Natural killer cell (primary cell): ENCODE measurements at regions not wholly inside any gene's neighbourhood (a gene's known extent, or its start where the extent isn't known, plus 50 kb on each side); places are given as distances from the start of the nearest gene placed in this dataset.

Source experiments
- ATAC-seq, 3 donors: fragments of 150-1000 bp in 2 of 3; fragments of 200-7000 bp in 1 of 3; cut with Tn5 transposase; 1 replicate in 1 of 3; 2 replicates in 2 of 3; pipeline ENCODE4 v1.10.0; 2021; ENCODE audit warnings: mild to moderate bottlenecking in 2 of 3, moderate library complexity in 2 of 3
- DNase-seq, 2 donors: peaks; one replicate each; pipeline versions ENCODE4 v3.0.0 to v3.0.0-alpha.2; 2013 to 2021; ENCODE audit warnings: mixed read lengths in 1 of 2
- H3K27ac ChIP-seq: one replicate; pipeline ENCODE4 v1.5.1; 2013; ENCODE audit warnings: mild to moderate bottlenecking, low read length
- H3K27me3 ChIP-seq: one replicate; pipeline ENCODE4 v1.6.1; 2013; ENCODE audit warnings: low read length; ENCODE audit not compliant: control insufficient read depth, insufficient read depth
- H3K36me3 ChIP-seq: one replicate; pipeline ENCODE4 v1.6.1; 2013; ENCODE audit warnings: low read length; ENCODE audit not compliant: control insufficient read depth, insufficient read depth
- H3K4me1 ChIP-seq: one replicate; pipeline ENCODE4 v1.6.1; 2013; ENCODE audit warnings: low read length; ENCODE audit not compliant: control insufficient read depth, insufficient read depth
- H3K4me3 ChIP-seq: one replicate; pipeline ENCODE4 v1.5.1; 2013; ENCODE audit warnings: low read length
- H3K9me3 ChIP-seq: one replicate; pipeline ENCODE4 v1.6.1; 2013; ENCODE audit warnings: low read length; ENCODE audit not compliant: control insufficient read depth, insufficient read depth
- H3K27ac Mint-ChIP-seq, 2 donors: one replicate each; pipeline ENCODE4 v1.8.0; 2022; ENCODE audit warnings: mild to moderate bottlenecking in 2 of 2, mixed read lengths in 2 of 2, moderate library complexity in 1 of 2
- H3K27me3 Mint-ChIP-seq, 2 donors: one replicate each; pipeline ENCODE4 v1.8.0; 2022; ENCODE audit warnings: low read depth in 2 of 2, mixed read lengths in 2 of 2
- H3K36me3 Mint-ChIP-seq: one replicate; pipeline ENCODE4 v1.8.0; 2022; ENCODE audit warnings: mixed read lengths
- H3K4me1 Mint-ChIP-seq, 2 donors: one replicate each; pipeline ENCODE4 v1.8.0; 2022; ENCODE audit warnings: mixed read lengths in 2 of 2
- H3K4me3 Mint-ChIP-seq: one replicate; pipeline ENCODE4 v1.8.0; 2022; ENCODE audit warnings: mild to moderate bottlenecking, moderate library complexity, mixed read lengths
- H3K9me3 Mint-ChIP-seq, 2 donors: one replicate each; pipeline ENCODE4 v1.8.0; 2022; ENCODE audit warnings: mixed read lengths in 2 of 2
- WGBS: methylation state at CpG from one replicate; pipeline ENCODE4 v1.1.7; 2013; ENCODE audit warnings: missing lambda C conversion rate; ENCODE audit not compliant: insufficient coverage; 5-methylcytosine and 5-hydroxymethylcytosine counted together
- intact Hi-C: fragments of 100-400 bp; cut with micrococcal nuclease; formaldehyde crosslinking; loops from one replicate; pipeline ENCODE4 v1.14.2; 2022
- TF ChIP-seq, protein P1 (sequence below): fragments of 200-600 bp; IDR thresholded peaks from one replicate; pipeline ENCODE4 v1.8.0; 2022; ENCODE audit warnings: antibody characterized with exemption

DNA sequence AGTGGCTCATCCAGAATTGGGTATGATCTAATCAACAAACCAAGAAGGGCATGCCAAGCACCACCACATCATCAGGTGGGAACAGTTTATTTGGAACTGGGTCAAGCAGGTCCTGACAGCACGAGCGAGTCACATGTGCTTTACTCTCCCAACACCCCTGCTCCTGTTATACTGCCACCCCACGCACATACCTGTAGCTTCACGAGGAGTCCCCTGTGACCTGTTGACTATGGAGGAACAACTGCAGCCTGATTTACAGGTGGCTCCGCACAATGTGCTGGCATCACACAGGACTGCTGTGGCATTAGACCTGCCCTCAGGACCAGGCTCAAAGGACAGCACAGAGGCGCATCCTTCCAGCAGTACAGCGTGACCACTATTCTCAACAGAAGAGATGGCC is 70.8 kb upstream of the LRRN2 start:
- Histone ChIP-seq H3K27ac (no peak overlapping the region), H3K4me3 (no peak overlapping the region), H3K9me3 (no peaks in the 10 kb centered on the region), H3K4me1 (no peaks in the 10 kb centered on the region), H3K36me3 (no peaks in the 10 kb centered on the region), H3K27me3 (peaks cover 2% of the 10 kb centered on the region)
- DNase-seq, result no peak
- Mint-ChIP-seq H3K36me3 (no peaks in the 10 kb centered on the region), H3K27me3 (peaks cover 6 to 31% of the 10 kb centered on the region in 2 donors), H3K9me3 (no peaks in the 10 kb centered on the region), H3K4me3 (no peak overlapping the region), H3K4me1 (no peaks in the 10 kb centered on the region), H3K27ac (no peak overlapping the region)
- intact Hi-C loops, result no loop called here
- WGBS, result 95% methylated on average over 7 of the region's 7 CpGs
- TF ChIP-seq, protein P1, sequence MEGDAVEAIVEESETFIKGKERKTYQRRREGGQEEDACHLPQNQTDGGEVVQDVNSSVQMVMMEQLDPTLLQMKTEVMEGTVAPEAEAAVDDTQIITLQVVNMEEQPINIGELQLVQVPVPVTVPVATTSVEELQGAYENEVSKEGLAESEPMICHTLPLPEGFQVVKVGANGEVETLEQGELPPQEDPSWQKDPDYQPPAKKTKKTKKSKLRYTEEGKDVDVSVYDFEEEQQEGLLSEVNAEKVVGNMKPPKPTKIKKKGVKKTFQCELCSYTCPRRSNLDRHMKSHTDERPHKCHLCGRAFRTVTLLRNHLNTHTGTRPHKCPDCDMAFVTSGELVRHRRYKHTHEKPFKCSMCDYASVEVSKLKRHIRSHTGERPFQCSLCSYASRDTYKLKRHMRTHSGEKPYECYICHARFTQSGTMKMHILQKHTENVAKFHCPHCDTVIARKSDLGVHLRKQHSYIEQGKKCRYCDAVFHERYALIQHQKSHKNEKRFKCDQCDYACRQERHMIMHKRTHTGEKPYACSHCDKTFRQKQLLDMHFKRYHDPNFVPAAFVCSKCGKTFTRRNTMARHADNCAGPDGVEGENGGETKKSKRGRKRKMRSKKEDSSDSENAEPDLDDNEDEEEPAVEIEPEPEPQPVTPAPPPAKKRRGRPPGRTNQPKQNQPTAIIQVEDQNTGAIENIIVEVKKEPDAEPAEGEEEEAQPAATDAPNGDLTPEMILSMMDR, result no peak
- ATAC-seq, result no peak

DNA sequence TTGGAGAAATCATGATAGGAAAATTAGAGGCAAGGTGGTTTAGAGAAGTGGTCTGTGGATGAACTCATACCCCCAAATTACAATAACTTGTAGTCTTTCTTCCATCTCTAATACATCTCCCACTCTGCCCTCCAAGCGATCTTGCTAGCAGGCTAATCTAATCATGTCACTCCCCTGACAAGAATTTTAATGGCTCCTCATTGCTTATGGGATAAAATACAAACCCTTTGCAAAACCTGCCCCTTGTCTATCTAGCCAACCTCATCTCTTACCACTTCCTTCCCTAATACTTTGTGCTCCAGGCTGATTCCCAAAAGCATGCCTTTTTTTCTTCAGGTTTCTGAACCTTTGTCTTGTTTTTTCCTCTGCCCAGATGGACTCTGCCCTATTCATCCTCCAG is 71.3 kb upstream of the LRRN2 start:
- no peaks in the 10 kb centered on the region for H3K9me3 ChIP-seq
- Mint-ChIP-seq H3K27ac (no peak overlapping the region), H3K9me3 (no peaks in the 10 kb centered on the region), H3K4me1 (no peaks in the 10 kb centered on the region), H3K4me3 (no peak overlapping the region), H3K36me3 (no peaks in the 10 kb centered on the region), H3K27me3 (peaks cover 6 to 31% of the 10 kb centered on the region in 2 donors)
- H3K27ac ChIP-seq, result no peak overlapping the region
- H3K36me3 ChIP-seq, result no peaks in the 10 kb centered on the region
- ATAC-seq, result no peak
- peaks cover 2% of the 10 kb centered on the region for H3K27me3 ChIP-seq
- DNase-seq, result no peak
- H3K4me1 ChIP-seq, result no peaks in the 10 kb centered on the region
- no peak overlapping the region for H3K4me3 ChIP-seq
- WGBS, result 19% methylated on average over 1 of the region's 1 CpG
- intact Hi-C loops, result no loop called here
- TF ChIP-seq, protein P1, result no peak

DNA sequence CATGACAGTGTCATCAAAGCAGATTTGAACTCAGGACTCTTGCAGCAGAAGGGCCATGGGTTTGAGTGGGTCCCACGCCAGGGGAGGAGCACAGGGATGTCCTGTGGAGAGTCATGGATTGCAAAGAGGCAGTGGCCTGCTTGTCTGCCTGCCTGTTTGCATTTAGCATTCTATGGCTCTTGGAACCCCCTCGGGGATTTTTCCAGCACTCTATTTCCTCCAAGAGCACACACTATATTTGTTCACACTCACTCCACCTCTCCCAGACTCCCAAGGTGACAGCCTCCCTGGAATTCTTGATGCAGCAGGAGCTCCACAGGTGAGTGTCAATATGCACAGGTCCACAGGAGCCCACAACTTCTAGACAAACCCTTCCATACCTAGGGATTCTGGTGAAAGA is 73.1 kb upstream of the LRRN2 start:
- Histone ChIP-seq H3K4me1 (peaks cover 2% of the 10 kb centered on the region), H3K9me3 (no peaks in the 10 kb centered on the region), H3K36me3 (no peaks in the 10 kb centered on the region), H3K27ac (no peak overlapping the region), H3K27me3 (no peaks in the 10 kb centered on the region), H3K4me3 (no peak overlapping the region)
- ATAC-seq (no peak), DNase-seq (no peak)
- 87% methylated on average over 2 of the region's 2 CpGs for WGBS
- TF ChIP-seq, protein P1, result no peak
- intact Hi-C loops, result no loop called here
- no peaks in the 10 kb centered on the region for H3K36me3 Mint-ChIP-seq
- H3K4me3 Mint-ChIP-seq, result no peak overlapping the region
- peaks cover 6 to 22% of the 10 kb centered on the region in 2 donors for H3K27me3 Mint-ChIP-seq
- H3K27ac Mint-ChIP-seq, result no peak overlapping the region
- H3K4me1 Mint-ChIP-seq, result peaks cover 2 to 3% of the 10 kb centered on the region in 2 donors
- no peaks in the 10 kb centered on the region for H3K9me3 Mint-ChIP-seq

DNA sequence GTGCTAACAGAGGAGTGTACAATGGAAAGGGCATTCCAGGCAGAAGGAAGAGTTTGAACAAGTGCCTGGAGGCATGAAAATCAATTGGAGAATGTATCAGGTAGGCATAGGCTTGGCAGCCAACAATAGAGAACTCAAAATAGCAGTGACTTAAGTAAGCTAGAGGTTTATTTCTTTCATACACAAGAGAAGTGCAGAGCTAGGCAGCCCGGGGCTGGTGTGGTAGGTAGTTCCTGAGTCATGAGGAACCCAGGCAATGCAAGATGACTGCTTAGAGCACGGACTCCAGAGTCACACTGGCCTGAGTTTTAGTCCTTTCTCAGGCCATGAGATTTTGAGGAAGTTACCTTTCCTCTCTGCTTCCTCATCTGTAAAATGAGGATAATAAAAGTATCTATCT is 74.8 kb upstream of the LRRN2 start:
- H3K27ac Mint-ChIP-seq, result no peak overlapping the region
- 78% methylated on average over 2 of the region's 2 CpGs for WGBS

More for the DNA sequence above, 74.8 kb upstream of the LRRN2 start:
- no peaks in the 10 kb centered on the region for H3K36me3 ChIP-seq
- H3K9me3 ChIP-seq, result no peaks in the 10 kb centered on the region
- no peak for ATAC-seq
- H3K36me3 Mint-ChIP-seq, result no peaks in the 10 kb centered on the region
- no peak overlapping the region for H3K27ac ChIP-seq
- H3K4me3 ChIP-seq, result no peak overlapping the region
- no peaks in the 10 kb centered on the region for H3K27me3 ChIP-seq
- H3K4me1 Mint-ChIP-seq, result peaks cover 7% of the 10 kb centered on the region in 2 donors
- peaks cover 5 to 24% of the 10 kb centered on the region in 2 donors for H3K27me3 Mint-ChIP-seq
- intact Hi-C loops, result no loop called here
- no peak for DNase-seq
- TF ChIP-seq, protein P1, result no peak
- H3K9me3 Mint-ChIP-seq, result no peaks in the 10 kb centered on the region
- H3K4me3 Mint-ChIP-seq, result no peak overlapping the region
- H3K4me1 ChIP-seq, result peaks cover 7% of the 10 kb centered on the region
